HG03135 (cell line): ENCODE measurements at regions not wholly inside any gene's neighbourhood (a gene's known extent, or its start where the extent isn't known, plus 50 kb on each side); places are given as distances from the start of the nearest gene placed in this dataset.

Experiments used
- ATAC-seq: cut with Tn5 transposase; IDR thresholded peaks from one replicate; pipeline ENCODE4 v1.9.1; 2021; ENCODE audit warnings: mild to moderate bottlenecking, moderate library complexity; ENCODE audit not compliant: unreplicated experiment

GRCh38 chr20:11727708-11728107, 190.0 kb upstream of the BTBD3 start:
- no peak for ATAC-seq

GRCh38 chr20:11728937-11729336, 188.8 kb upstream of the BTBD3 start:
- ATAC-seq: no peak

DNA sequence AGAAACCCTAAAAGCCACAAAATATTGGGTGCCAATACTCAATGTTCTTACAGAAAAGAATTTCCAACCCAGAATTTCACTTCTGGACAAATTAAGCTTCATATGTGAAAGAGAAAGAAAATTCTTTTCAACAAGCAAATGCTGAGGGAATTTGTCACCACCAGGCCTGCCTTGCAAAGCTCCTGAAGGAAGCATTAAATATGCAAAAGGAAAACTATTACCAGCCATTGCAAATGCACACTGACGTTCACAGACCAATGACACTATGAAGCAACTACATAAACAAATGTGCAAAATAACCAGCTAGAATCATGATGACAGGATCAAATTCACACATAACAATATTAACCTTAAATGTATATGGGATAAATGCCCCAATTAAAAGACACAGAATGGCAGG, 187.9 kb upstream of the BTBD3 start:
- ATAC-seq: no peak

- no peak for ATAC-seq
These were observed 183.3 kb upstream of the BTBD3 start for GRCh38 chr20:11734431-11734830.

DNA sequence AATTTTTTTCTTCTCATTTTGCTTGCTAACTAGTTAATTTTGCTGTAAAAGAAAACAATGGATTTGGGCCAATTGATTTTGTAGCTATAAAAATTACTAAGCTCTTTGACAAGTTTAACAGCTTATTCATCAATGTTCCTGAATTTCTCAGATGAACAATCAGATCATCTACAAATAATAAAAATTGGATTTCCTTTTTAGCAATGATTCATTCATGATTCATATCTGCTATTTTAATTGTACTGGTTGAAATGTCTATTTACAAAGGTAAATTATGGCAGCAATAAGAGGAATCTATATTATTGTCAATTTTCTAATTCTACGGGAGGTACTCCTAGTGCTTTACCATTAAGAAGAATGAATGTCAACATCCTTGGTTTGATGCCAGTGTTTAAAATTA, 178.8 kb upstream of the BTBD3 start:
- no peak for ATAC-seq

- ATAC-seq: no peak
These were observed 176.7 kb upstream of the BTBD3 start for GRCh38 chr20:11740975-11741374.

DNA sequence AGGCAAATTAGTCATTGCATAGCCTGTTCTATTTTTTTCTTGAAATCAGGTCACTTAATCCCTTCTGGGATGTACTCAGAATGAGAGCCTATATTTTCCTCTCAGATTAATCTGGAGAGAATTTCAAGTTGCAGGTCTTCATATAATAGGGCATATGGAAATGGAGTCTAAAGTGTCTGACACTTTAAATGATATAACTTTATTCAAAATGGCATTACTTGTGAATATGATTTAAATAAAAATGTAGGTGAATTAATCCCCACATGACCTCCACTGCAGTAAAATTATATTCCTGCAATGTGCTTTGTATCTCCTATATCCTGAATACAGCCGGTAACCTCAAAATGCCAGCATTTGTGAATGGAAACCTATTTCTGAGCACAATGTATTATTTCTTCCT, 172.5 kb upstream of the BTBD3 start:
- no peak for ATAC-seq

- no peak for ATAC-seq
These were observed 169.3 kb upstream of the BTBD3 start for GRCh38 chr20:11748436-11748835.

- no peak for ATAC-seq
These were observed 165.4 kb upstream of the BTBD3 start for GRCh38 chr20:11752336-11752735.

GRCh38 chr20:11753155-11753554, 164.5 kb upstream of the BTBD3 start:
- ATAC-seq: no peak

DNA sequence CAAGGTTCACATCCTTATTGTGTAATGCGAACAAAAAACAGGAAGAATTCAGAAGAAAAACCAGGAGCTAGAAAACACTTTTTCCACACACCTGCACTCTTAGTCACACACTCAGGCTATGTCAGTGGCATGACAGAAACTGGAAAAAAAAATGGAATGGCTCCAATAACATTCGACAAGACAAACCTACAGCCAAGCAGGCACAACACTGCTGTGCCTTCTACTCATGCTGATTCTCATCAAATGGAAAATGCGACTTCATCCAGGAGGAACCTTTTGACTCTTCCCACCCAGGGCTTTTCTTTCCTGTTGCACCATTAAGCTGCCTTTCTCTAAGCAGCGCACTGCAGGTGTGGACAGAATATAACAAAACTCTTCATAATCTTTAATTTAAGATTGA, 163.2 kb upstream of the BTBD3 start:
- no peak for ATAC-seq

DNA sequence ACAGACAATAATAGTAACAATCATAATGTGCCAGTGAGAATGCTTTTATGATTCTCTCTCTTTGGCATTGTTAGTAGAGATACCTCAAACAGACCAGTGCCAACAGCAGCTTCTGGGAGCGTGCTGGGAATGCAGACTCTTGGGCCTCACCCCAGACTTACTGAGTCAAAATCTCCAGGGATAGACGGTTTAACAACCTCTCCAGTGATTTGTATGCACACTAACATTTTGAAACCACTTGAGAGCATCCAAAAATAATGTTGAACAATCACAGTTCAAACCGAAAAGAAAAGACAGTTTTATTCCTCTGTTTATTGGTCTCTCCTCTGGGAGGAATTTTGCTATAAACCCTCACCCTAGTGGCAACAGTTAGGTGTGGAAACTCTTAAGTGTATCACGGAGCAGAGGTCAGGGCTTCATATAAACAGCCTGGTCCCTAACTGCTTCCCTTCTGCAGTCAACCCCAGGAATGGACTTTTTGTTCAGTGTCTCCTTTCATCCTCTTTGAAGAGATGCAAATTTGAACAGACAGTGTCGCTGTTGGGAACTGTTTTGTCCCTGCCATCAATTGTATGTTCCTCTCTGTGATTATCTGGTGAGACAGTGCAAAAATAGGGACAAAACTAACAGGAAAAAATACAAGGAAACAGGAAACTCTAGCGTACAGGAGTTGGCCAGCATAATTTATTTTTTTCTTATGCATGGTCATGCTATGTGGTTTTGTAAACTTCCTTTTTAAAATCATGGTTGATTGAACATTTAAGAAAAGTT, 162.4 kb upstream of the BTBD3 start:
- no peak for ATAC-seq

DNA sequence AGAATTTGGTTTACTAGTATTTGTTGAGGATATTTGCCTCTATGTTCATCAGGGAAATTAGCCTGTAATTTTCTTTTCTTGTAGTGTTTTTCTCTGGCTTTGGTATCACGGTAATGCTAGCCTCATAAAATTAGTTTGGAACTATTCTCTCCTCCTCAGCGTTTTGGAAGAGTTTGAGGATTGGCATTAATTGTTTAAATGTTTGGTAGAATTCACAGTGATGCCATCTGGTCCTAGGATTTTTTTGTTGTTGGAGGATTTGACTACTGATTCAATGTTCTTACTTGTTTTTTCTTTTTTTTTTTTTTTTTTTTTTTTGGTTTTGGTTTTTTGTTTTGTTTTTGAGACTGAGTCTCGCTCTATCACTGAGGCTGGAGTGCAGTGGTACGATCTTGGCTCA, 156.2 kb upstream of the BTBD3 start:
- no peak for ATAC-seq

GRCh38 chr20:11766961-11767360, 150.7 kb upstream of the BTBD3 start:
- no peak for ATAC-seq

- ATAC-seq: no peak
These were observed 147.9 kb upstream of the BTBD3 start for GRCh38 chr20:11769825-11770224.

DNA sequence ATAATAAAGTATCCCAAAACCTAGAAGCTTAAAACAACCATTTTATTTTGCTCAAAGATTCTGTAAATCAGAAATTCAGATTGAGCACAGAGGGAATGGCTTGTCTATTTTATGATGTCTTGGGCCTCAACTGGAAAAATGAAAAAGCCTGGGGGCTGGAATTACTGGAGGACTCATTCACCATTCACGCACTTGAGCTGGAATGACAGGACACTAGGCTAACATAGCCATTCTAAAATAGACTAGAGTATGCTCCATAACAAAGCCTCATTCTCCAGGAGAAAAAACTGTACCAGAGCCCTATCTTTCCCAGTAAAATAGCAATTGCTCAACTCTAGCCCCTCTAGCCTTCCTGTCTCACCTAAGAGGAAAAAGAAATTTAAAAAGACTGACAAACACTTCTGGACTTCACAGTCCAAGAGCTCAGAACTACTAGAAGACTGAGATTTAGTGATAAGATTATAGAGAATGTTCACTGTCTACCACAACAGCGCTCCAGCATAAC, 145.4 kb upstream of the BTBD3 start:
- no peak for ATAC-seq

DNA sequence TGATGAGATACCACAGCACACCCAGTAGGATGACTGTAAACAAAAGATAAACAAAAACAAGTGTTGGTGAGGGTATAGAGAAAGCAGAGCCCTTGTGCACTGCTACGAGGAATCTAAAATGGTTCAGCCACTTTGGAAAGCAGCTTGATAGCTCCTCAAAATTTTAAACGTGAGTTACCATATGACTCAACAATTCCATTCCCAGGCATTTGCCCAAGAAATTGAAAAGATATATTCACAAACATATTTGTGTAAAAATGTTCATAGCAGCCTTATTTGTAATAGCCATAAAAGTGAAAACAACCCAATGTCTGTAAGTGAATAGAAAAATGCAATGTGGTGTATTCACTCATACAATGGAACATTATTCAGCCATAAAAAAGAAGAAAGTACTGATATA, 141.0 kb upstream of the BTBD3 start:
- no peak for ATAC-seq

DNA sequence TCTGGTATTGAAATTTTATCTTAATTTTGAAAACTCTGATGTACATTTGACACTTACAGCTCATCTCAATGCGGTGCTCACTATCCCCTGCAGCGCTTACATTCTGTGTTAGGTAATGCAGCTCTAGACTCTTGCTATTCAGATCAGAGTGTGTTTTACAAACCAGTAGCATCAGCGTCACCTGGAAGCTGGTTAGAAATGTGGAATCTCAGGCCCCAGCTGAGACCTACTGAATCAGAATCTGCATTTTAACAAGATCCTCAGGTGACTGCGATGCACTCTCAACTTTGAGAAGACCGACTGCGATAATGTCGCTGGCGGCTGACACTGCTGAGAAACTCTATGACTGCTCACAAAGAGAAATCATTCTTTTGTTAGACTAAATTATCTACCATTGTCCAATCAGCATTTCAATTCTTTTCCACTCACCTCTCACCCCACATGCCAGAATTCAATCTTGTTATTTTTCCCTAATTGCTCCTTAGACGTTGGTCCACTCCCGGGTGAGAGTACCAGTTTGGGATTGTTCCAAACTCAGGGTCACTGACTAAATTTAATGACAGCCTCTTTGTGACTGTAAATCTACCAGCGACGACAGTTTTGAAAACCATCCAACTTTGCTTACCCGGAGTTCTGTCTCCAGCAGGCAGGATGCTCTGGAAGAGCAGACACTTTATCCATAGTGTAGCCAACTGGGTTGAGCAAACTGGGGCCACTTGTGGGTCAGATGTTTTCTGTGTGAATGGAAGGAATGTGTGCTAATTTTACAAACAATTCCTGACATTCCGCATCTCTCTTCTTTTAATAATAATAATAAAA, 140.1 kb upstream of the BTBD3 start:
- no peak for ATAC-seq

GRCh38 chr20:11778206-11778570, 139.5 kb upstream of the BTBD3 start:
- no peak for ATAC-seq

- ATAC-seq: peak; percentile 65
These were observed 136.8 kb upstream of the BTBD3 start for GRCh38 chr20:11780765-11781369.

- no peak for ATAC-seq
These were observed 134.4 kb upstream of the BTBD3 start for GRCh38 chr20:11783102-11783850.
